A673 (cell line): ENCODE measurements at regions not wholly inside any gene's neighbourhood (a gene's known extent, or its start where the extent isn't known, plus 50 kb on each side); places are given as distances from the start of the nearest gene placed in this dataset.

Experiments
- BruUV-seq: library from RNA; stranded (reverse); fragments of 400-500 nt; replicated peaks from 2 replicates; lab custom pipeline; 2021; lab: Mats Ljungman, UMichigan
- CTCF ChIA-PET: fragments of 300-600 bp; sonication (Branson Sonifier 250); formaldehyde crosslinking; loops from one replicate; lab custom pipeline; 2022; ENCODE audit warnings: antibody characterized with exemption; lab: Charles Lee
- POLR2A ChIA-PET: fragments of 300-600 bp; sonication (Branson Sonifier 250); formaldehyde crosslinking; loops from one replicate; lab custom pipeline; 2022; ENCODE audit warnings: antibody characterized with exemption; ENCODE audit not compliant: low non-redundant PET; lab: Charles Lee
- DNase-seq: peaks from one replicate; pipeline ENCODE4 v3.0.0-alpha.2; 2015; ENCODE audit warnings: low spot score
- H3K27ac ChIP-seq: fragments of 200-600 bp; sonication (generic); 2 replicates; pipeline ENCODE4 v1.5.1; 2016; ENCODE audit warnings: mixed run types, low read depth, mild to moderate bottlenecking, mixed read lengths, antibody characterized with exemption, low read length; ENCODE audit not compliant: poor library complexity, severe bottlenecking
- H3K27me3 ChIP-seq: fragments of 200-600 bp; sonication (generic); replicated peaks from 2 replicates; pipeline ENCODE4 v1.6.1; 2017; ENCODE audit warnings: mixed run types, low read depth, mild to moderate bottlenecking, mixed read lengths, antibody characterized with exemption, low read length; ENCODE audit not compliant: insufficient read depth, poor library complexity
- H3K36me3 ChIP-seq: fragments of 200-600 bp; sonication (generic); 2 replicates; pipeline ENCODE4 v1.6.1; 2016; ENCODE audit warnings: mixed run types, mild to moderate bottlenecking, mixed read lengths, antibody characterized with exemption, low read length; ENCODE audit not compliant: insufficient read depth, poor library complexity, severe bottlenecking
- H3K4me1 ChIP-seq: fragments of 200-600 bp; sonication (generic); 2 replicates; pipeline ENCODE4 v1.6.1; 2017; ENCODE audit warnings: mixed run types, mild to moderate bottlenecking, mixed read lengths, antibody characterized with exemption, low read length; ENCODE audit not compliant: insufficient read depth, poor library complexity, severe bottlenecking
- H3K4me3 ChIP-seq: fragments of 200-600 bp; sonication (generic); 2 replicates; pipeline ENCODE4 v1.5.1; 2016; ENCODE audit warnings: low read depth, mixed run types, mild to moderate bottlenecking, mixed read lengths, low read length; ENCODE audit not compliant: poor library complexity, severe bottlenecking
- H3K9me3 ChIP-seq: fragments of 200-600 bp; sonication (generic); 2 replicates; pipeline ENCODE4 v1.6.1; 2016; ENCODE audit warnings: mixed run types, low read depth, mild to moderate bottlenecking, mixed read lengths, antibody characterized with exemption, low read length; ENCODE audit not compliant: poor library complexity, severe bottlenecking
- CTCF ChIP-seq: fragments of 300-800, 200-600 bp; sonication (generic); conservative IDR thresholded peaks from 2 replicates; pipeline ENCODE4 v1.5.1; 2017; ENCODE audit warnings: low read depth, mild to moderate bottlenecking, antibody characterized with exemption, low read length, moderate library complexity, mixed read lengths
- EZH2 ChIP-seq: fragments of 200-600 bp; sonication (generic); IDR thresholded peaks from 2 replicates; pipeline ENCODE4 v1.6.1; 2017; ENCODE audit warnings: borderline replicate concordance, low read depth, mild to moderate bottlenecking, mixed read lengths, antibody characterized with exemption, low read length; ENCODE audit not compliant: poor library complexity, severe bottlenecking
- intact Hi-C: fragments of 100-400 bp; cut with micrococcal nuclease; formaldehyde crosslinking; loops from one replicate; pipeline ENCODE4 v1.10.0; 2022; ENCODE audit not compliant: unreplicated experiment

DNA sequence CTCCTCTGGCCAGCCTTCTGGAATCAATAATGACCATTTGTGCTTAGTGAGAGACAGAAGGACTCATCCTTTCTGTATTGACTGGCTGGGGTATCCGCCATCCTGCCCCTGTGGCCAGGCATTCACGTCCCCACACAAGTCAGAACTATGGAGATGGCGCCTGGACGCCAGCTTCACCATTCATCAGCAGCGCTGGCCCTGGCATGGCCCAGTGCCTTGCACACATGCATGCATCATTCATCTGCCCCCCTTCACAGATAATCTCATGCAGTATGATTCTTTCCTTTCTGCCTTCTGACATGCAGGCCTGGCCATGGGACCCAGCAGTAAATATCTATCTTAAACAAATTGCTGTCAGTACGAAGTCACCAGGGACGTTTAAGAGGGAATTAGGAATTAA, 114.8 kb upstream of the MKI67 start:
- POLR2A ChIA-PET = no interaction called here
- Histone ChIP-seq H3K36me3 (no peaks in the 10 kb centered on the region), H3K27me3 (peaks cover 4% of the 10 kb centered on the region), H3K27ac (no peak overlapping the region), H3K9me3 (no peaks in the 10 kb centered on the region), H3K4me1 (no peaks in the 10 kb centered on the region), H3K4me3 (no peak overlapping the region)
- CTCF ChIA-PET = no interaction called here
- TF ChIP-seq EZH2 (no peak), CTCF (no peak)
- no TSS peak for BruUV-seq
- no peak for DNase-seq
- intact Hi-C loops = no loop called here

GRCh38 chr10:128242641-128243040, 116.4 kb upstream of the MKI67 start:
- H3K9me3 ChIP-seq = no peaks in the 10 kb centered on the region
- CTCF ChIA-PET = no interaction called here
- no peak for DNase-seq

GRCh38 chr10:128245026-128245425, 118.8 kb upstream of the MKI67 start:
- no peaks in the 10 kb centered on the region for H3K36me3 ChIP-seq
- no peaks in the 10 kb centered on the region for H3K4me1 ChIP-seq
- H3K27ac ChIP-seq = no peak overlapping the region
- H3K27me3 ChIP-seq = peaks cover 5% of the 10 kb centered on the region
- ChIA-PET POLR2A (no interaction called here), CTCF (no interaction called here)
- no peaks in the 10 kb centered on the region for H3K9me3 ChIP-seq
- DNase-seq = no peak
- intact Hi-C loops = no loop called here
- H3K4me3 ChIP-seq = no peak overlapping the region
- TF ChIP-seq CTCF = no peak
- TF ChIP-seq EZH2 = no peak
- no TSS peak for BruUV-seq

More at GRCh38 chr10:128242641-128243040, 116.4 kb upstream of the MKI67 start:
- BruUV-seq = no TSS peak
- POLR2A ChIA-PET = no interaction called here
- intact Hi-C loops = no loop called here
- no peak overlapping the region for H3K27ac ChIP-seq
- TF ChIP-seq CTCF = no peak
- no peak for TF ChIP-seq EZH2
- no peaks in the 10 kb centered on the region for H3K4me1 ChIP-seq
- H3K27me3 ChIP-seq = peaks cover 4% of the 10 kb centered on the region
- H3K36me3 ChIP-seq = no peaks in the 10 kb centered on the region
- H3K4me3 ChIP-seq = no peak overlapping the region
